SK-N-SH (cell line): ENCODE measurements at regions not wholly inside any gene's neighbourhood (a gene's known extent, or its start where the extent isn't known, plus 50 kb on each side); places are given as distances from the start of the nearest gene placed in this dataset.

Source experiments
- GATA2 ChIP-seq: sonication (generic); formaldehyde crosslinking; IDR thresholded peaks from 2 replicates; pipeline ENCODE4 v1.5.0; 2020; ENCODE audit warnings: mild to moderate bottlenecking, missing genetic modification reagents
- MEF2A ChIP-seq: IDR thresholded peaks from 2 replicates; pipeline ENCODE4 v1.4.0; 2012; ENCODE audit warnings: low read depth, borderline replicate concordance
- POLR2AphosphoS5 ChIP-seq: IDR thresholded peaks from 2 replicates; pipeline ENCODE4 v1.6.1; 2012; ENCODE audit warnings: low read depth, low read length
- USF1 ChIP-seq: IDR thresholded peaks from 2 replicates; pipeline ENCODE4 v1.4.0; 2012; ENCODE audit warnings: low read depth, borderline replicate concordance

GRCh38 chr11:38296211-38296776 is 1698.3 kb upstream of the RAG2 start:
- TF ChIP-seq USF1 (no peak), MEF2A (no peak), POLR2AphosphoS5 (no peak), GATA2 (CRISPR knock-in tag) (no peak)
